T47D (cell line): ENCODE measurements at regions not wholly inside any gene's neighbourhood (a gene's known extent, or its start where the extent isn't known, plus 50 kb on each side); places are given as distances from the start of the nearest gene placed in this dataset.

Source experiments
- DNase-seq, 2 experiments: peaks; one replicate each; pipeline versions ENCODE4 v3.0.0 to v3.0.0-alpha.2; 2011 to 2012; ENCODE audit warnings: low read depth in 1 of 2, low spot score in 1 of 2
- JUND ChIP-seq: IDR thresholded peaks from 2 replicates; pipeline ENCODE4 v1.6.1; 2012; ENCODE audit warnings: low read depth
- in situ Hi-C: cut with HindIII; loops from 2 replicates; pipeline ENCODE4 v1.10.0; 2016; ENCODE audit warnings: low sequenced_read_pairs, low pct_unique_long_range_greater_than_20kb

DNA sequence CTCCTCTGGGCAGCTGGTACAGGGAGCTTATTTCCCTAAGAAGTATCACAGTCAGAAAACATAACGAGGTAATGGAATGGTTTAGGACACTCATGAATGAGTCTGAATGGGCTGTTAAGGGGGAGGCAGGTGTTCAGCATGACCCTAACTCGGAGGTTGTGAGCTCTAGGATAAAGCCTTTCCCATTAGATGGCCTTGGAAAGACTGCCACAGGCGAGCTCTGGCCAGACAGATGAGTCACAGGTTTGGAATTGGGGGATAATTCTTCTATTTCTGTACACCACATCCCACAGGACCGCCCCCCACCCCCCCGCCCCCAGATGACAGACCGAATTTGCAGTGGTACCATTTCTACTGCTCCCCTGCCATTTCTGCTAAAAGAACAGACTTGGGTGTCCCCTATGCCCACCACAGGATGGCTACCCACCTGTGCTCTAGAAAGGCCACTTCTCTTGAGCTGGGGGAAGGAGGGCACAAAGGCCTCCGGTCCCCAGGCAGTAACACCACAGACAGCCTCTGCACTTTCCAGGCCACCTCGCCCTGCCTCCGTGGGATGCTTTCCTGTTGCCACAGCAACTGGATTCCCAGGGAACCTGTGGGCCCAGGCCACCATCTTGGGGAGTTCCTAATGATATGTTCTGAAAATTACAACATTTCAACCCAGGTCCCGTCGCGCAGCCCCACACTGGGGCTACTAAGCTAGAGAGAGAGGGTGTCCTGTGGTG lies 76.7 kb downstream of the TRIM29 start:
- no peak for DNase-seq
- no peak for TF ChIP-seq JUND
- in situ Hi-C loops: no loop called here

DNA sequence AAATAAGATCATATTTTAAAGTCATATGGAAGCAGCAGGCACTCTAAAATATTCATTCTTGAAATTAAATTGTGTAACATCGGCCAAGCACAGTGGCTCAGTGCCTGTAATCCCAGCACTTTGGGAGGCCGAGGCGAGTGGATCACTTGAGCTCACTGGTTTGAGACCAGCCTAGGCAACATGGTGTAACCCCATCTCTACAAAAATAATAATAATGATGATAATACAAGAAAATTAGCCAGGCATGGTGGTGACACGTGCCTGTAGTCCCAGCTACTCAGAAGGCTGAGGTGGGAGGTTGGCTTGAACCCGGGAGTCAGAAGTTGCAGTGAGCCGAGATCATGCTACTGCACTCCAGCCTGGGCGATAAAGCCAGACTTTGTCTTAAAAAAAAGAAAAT lies 77.4 kb downstream of the TRIM29 start:
- no peak for TF ChIP-seq JUND
- DNase-seq: no peak
- in situ Hi-C loops: no loop called here

DNA sequence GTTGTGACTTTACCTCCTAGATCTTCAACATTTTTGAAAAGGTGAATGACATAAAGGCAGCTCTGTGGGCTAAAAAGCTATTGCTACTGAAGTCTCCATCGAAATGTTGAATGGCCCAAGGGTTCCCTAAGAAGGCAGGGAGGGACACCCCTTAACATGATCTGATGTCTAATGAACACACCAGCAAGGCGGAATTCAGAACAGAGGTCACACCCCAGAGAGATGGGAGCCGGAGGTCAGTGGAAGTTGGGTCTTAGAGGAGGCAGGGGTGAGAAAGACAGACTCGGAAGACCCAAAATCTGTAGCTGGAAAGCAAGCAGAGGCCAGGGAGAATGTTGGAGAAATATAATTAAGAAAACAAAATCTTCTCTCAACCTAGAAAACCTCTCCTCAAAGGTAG lies 79.0 kb downstream of the TRIM29 start:
- DNase-seq: no peak
- in situ Hi-C loops: no loop called here
- no peak for TF ChIP-seq JUND

DNA sequence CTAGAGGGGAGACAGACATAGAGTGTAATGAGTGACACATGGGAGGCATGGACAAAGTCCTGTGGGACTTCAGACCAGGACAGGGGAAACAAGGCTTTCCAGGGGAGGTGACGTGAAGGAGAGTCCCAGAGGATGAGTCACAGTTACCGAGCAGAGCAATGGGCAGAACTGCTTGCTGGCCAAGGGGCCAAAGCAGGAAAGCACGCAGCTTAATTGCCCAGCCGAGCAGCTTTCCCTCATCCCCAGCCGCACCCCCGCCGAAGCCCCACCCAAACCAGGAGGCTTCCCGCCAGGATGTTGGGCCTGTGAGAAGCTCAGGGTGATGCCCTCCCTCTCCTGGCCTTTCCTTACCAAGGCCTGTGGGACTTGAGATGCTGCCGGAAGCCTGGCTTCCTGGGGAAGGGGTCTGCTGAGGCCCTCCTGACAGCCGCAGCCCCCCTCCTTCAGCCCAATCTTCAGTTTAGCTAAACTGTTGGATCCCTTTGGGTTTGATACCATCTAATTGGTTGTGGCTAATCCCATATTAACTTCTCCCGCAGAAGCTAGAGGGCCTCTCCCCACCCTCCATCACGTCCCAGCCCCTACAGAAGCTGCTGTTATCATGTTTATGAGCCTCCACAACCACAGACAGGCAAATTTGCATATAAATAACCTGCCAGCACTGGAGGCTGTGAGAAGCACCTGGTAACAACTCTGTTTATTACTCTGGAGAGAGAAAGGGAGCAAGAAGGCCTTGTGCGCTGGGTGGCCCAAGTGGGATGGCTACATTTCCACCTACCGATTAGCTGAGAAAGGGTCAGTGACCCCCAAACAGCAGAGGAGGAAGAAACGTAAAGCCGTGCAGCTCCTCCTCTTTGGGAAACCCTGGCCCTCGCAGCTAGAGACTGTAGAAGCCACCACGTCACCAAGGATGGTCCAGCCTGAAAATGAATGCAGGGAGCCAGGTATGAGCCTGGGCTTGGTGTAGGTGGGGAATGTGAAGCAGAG lies 80.0 kb downstream of the TRIM29 start:
- TF ChIP-seq JUND: no peak
- in situ Hi-C loops: no loop called here
- no peak for DNase-seq

DNA sequence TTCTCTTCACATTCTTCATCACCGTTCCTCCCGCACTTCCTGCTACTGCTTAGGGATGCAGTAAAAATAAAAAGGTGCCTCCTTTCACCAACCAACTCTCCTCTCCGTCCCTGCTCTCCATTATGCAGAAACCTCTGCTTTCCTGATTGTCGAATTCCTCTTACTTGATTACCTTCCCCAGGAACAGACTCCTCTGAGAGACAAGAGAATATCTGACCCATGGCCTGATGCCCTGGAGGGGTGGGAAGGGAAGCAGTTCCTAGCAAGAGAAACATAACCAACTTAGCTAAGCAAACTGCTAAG lies 80.9 kb downstream of the TRIM29 start:
- in situ Hi-C loops: no loop called here
- no peak for TF ChIP-seq JUND
- DNase-seq: no peak

DNA sequence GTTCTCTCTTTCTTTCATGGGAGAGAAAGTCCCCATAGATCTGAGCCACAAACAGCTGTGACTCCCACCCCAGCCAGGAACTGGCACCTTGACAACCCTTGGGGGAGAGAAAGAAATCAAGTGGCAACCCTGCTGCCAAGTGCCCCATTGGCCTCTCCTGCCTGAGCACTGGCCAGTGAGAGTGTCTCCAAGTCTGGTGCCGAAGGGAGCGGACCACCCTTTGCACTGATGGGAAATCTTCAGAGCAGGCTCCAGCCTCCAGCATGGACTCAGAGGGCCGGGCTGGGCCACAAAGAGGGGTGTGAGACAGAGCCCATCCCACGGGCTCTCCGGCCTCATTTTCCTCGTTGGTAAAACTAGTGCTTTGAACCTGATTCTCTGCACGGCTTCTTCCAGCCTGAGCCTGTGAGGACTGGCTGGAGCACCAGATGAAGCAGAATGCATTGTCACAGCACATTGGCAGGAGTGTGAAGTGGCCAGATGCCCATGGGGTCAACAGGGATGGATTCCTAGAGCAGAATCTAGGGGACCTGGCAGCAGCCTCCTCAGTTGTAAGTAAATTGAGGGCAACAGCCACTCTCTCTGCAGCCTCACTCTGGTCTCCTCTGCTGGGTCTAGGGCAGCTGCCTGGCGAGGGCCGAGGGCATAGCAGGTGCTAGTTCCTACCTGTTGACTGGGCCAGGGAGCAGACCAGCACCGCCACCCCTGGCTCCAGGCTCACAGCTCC lies 81.4 kb downstream of the TRIM29 start:
- in situ Hi-C loops: no loop called here
- DNase-seq: no peak
- no peak for TF ChIP-seq JUND

DNA sequence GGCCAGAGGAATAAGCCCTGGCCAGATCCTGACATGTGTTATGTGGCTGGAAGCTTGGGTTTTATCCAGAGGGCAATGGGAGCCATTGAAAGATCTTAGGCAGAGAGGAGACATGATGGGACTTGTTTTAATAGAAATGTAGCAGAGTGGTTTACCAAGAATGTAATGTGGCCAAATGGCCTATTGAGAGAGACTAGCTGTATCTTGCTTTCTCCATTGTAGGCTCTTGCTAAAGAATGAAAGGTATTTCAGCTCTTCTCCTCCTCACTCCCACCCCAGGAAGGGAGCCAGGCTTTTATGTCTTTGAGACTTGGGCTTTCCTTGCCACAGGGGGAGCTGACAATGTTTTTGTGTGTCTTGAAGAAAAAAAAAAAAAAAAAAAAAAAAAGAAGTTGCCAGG lies 82.3 kb downstream of the TRIM29 start:
- in situ Hi-C loops: no loop called here
- DNase-seq: peak in 1 of 2 experiments; percentile 21
- TF ChIP-seq JUND: no peak

DNA sequence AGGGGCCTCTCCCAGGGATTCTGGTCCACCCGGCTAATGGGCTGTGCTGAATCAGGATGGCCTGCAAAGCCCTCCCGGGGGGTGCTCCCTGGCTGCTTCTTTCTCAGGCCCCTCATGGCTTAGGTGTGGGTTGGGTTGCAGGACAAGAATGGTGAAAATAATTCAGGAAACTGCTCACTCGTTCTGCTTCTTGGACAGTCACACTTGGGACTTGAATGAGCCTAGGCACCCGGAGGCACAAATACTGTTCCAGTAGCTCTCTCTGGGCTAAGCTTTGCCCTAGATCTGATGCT lies 83.2 kb downstream of the TRIM29 start:
- TF ChIP-seq JUND: no peak
- no peak for DNase-seq
- in situ Hi-C loops: no loop called here

DNA sequence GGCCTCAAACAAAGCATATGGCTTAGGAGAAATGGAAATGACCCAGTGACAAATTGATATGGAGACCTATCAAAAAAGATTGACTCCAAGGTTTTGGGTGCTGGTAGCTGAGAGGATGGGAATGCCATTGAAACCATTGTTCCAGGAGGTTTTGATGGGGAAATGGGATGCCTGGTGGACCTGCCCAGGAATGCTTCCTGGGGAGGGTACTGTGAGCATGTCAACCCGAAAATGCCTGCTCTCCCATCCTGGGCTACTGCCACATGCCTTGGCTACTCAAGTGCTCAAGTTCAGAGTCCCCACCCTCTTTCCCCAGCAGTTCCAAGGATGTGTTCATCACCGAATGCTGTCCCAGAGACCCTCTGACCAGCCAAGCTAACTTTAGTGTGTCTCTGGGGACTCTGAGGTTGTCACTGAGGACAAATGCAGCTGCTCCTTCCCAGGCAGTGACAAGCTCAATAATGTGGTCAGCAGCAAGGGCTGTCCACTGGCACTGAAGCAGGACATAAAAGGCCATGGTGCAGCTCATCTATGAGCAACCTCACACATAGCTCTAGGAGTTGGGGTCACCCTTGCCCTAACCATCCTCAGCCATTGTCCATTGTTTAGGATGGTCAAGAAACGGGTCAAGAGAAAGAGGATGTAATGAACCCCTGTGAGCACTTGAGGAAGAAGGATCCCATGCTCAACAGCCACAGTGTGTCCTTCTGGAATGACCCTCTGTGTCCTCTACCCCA lies 83.7 kb downstream of the TRIM29 start:
- no peak for DNase-seq
- in situ Hi-C loops: no loop called here
- TF ChIP-seq JUND: no peak

DNA sequence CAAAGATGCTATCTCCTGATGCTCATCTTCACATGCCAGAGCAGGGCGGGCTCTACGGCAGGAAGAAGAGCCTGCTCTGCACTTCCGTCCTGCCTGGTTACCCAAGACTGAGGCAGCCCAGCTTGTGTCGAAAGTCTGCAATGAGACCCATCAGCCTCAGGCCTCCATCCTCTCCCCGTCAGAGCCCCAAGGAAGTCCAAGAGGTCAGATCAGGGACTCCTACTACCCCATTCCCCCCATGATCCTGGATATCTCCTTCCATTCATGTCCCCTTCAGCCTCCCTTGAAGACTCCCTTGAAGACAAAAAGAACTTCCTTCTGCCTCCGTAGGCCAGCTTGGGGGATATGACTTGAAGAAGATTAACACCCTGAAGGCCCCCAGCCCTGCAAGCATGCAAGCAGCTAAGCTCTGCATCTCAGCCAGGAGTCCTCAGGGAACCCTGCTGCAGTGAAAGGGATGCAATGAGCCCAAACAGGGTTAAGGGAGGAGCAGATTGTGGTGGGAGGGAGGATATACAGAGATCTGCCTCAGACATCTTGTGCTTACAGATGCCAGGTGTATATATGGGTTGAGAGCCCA lies 85.6 kb downstream of the TRIM29 start:
- in situ Hi-C loops: no loop called here
- TF ChIP-seq JUND: no peak
- no peak for DNase-seq

DNA sequence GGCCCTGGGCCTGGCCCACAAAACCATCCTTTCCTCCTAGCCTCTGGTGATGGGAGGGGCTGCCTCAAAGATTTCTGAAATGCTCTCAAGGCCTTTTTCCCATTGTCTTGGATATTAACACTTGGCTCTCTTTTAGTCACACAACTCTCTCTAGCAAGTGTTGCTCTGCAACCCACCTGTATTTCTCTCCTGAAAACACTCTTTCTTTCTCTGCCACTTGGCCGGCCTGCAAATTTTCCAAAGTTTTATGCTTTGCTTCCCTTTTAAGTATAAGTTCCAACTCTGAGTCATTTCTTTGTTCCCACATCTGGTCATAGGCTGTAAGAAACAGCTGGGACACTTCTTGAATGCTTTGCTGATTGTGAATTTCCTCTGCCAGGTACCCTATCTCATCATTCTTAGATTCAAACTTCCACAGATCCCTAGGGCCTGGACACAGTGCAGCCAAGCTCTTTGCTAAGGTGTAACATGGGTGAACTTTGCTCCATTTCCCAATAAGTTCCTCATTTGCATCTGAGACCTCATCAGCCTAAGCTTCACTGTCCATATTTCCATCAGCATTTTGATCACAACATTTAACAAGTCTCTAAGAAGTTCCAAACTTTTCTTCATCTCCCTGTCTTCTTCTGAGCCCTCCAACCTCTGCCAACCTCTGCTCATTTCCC lies 93.8 kb downstream of the TRIM29 start:
- no peak for TF ChIP-seq JUND
- in situ Hi-C loops: no loop called here
- no peak for DNase-seq

DNA sequence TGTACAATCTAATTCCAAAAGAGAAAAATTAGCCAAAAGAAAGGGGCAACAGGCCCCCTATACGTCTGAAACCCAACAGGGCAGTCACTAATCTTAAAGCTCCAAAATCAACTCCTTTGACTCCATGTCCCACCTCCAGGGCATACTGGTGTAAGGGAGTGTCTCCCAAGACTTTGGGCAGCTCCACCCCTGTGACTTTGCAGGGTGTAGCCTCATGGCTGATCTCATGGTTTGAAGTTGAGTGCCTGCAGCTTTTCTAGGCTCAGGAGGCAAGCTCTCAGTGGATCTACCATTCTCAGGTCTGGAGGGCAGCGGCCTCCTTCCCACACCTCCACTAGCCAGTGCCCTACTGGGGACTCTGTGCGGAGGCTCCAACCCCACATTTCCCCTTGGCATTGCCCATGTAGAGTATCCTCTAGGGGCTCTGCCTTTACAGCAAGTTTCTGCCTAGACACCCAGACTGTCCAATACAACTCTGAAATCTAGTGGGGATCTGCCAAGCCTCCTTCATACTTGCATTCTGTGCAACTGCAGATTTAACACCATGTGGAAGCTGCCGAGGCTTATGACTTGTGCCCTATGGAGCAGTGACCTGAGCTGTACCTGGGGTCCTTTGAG lies 94.5 kb downstream of the TRIM29 start:
- in situ Hi-C loops: no loop called here
- DNase-seq: no peak
- no peak for TF ChIP-seq JUND
